Hematopoietic multipotent progenitor cell treated with erythropoietin and hydrocortisone succinate and interleukin-3 and kit ligand, for 17 days (in vitro differentiated cells): ENCODE measurements at regions not wholly inside any gene's neighbourhood (a gene's known extent, or its start where the extent isn't known, plus 50 kb on each side); places are given as distances from the start of the nearest gene placed in this dataset.

Experiments used
- DNase-seq: peaks from one replicate; pipeline ENCODE4 v3.0.0-alpha.2; 2015; ENCODE audit warnings: low spot score

GRCh38 chr6:168228676-168229367, 90.8 kb downstream of the DACT2 start:
- DNase-seq = no peak

GRCh38 chr6:168227840-168228239, 91.7 kb downstream of the DACT2 start:
- no peak for DNase-seq

GRCh38 chr6:168226902-168227318, 92.7 kb downstream of the DACT2 start:
- DNase-seq = no peak

- DNase-seq = peak; percentile 15
These were observed 93.4 kb downstream of the DACT2 start for GRCh38 chr6:168226061-168226752.

GRCh38 chr6:168225471-168225911, 94.1 kb downstream of the DACT2 start:
- no peak for DNase-seq

GRCh38 chr6:168223755-168224154, 95.8 kb downstream of the DACT2 start:
- DNase-seq = no peak

- no peak for DNase-seq
These were observed 96.4 kb downstream of the DACT2 start for GRCh38 chr6:168223150-168223549.

GRCh38 chr6:168222115-168223043, 97.2 kb downstream of the DACT2 start:
- no peak for DNase-seq

GRCh38 chr6:168221497-168222079, 98.0 kb downstream of the DACT2 start:
- no peak for DNase-seq

GRCh38 chr6:168221000-168221399, 98.6 kb downstream of the DACT2 start:
- no peak for DNase-seq

- no peak for DNase-seq
These were observed 99.8 kb downstream of the DACT2 start for GRCh38 chr6:168219804-168220203.

- no peak for DNase-seq
These were observed 100.6 kb downstream of the DACT2 start for GRCh38 chr6:168218785-168219566.

GRCh38 chr6:168217880-168218537, 101.6 kb downstream of the DACT2 start:
- DNase-seq = no peak

GRCh38 chr6:168217216-168217879, 102.2 kb downstream of the DACT2 start:
- DNase-seq = no peak

GRCh38 chr6:168216751-168217191, 102.8 kb downstream of the DACT2 start:
- no peak for DNase-seq

GRCh38 chr6:168216117-168216516, 103.5 kb downstream of the DACT2 start:
- DNase-seq = no peak

GRCh38 chr6:168215121-168215808, 104.3 kb downstream of the DACT2 start:
- no peak for DNase-seq

- DNase-seq = no peak
These were observed 104.9 kb downstream of the DACT2 start for GRCh38 chr6:168214586-168215104.

- DNase-seq = no peak
These were observed 106.5 kb downstream of the DACT2 start for GRCh38 chr6:168213121-168213524.
